Ectodermal cell (in vitro differentiated cells): ENCODE measurements at regions not wholly inside any gene's neighbourhood (a gene's known extent, or its start where the extent isn't known, plus 50 kb on each side); places are given as distances from the start of the nearest gene placed in this dataset.

Experiments used
- H3K27ac ChIP-seq: 2 replicates; pipeline ENCODE4 v1.7.0; 2013; ENCODE audit warnings: mild to moderate bottlenecking, low read depth, low read length; ENCODE audit not compliant: insufficient read depth, poor library complexity, severe bottlenecking
- H3K27me3 ChIP-seq: 2 replicates; pipeline ENCODE4 v1.7.0; 2013; ENCODE audit warnings: mild to moderate bottlenecking, low read length; ENCODE audit not compliant: insufficient read depth, control insufficient read depth, poor library complexity, severe bottlenecking
- H3K36me3 ChIP-seq: one replicate; pipeline ENCODE4 v1.7.0; 2013; ENCODE audit warnings: low read length; ENCODE audit not compliant: control insufficient read depth, insufficient read depth
- H3K4me1 ChIP-seq: one replicate; pipeline ENCODE4 v1.7.0; 2013; ENCODE audit warnings: low read length; ENCODE audit not compliant: control insufficient read depth, insufficient read depth
- H3K4me3 ChIP-seq: 2 replicates; pipeline ENCODE4 v1.7.0; 2013; ENCODE audit warnings: low read depth, low read length, control low read depth; ENCODE audit not compliant: insufficient read depth
- H3K9me3 ChIP-seq: 2 replicates; pipeline ENCODE4 v1.7.0; 2013; ENCODE audit warnings: mild to moderate bottlenecking, low read length, moderate library complexity; ENCODE audit not compliant: control insufficient read depth
- WGBS, 2 experiments: methylation state at CpG; one replicate each; pipeline ENCODE4 v1.1.7; 2013; ENCODE audit warnings: missing lambda C conversion rate in 2 of 2; 5-methylcytosine and 5-hydroxymethylcytosine counted together

DNA sequence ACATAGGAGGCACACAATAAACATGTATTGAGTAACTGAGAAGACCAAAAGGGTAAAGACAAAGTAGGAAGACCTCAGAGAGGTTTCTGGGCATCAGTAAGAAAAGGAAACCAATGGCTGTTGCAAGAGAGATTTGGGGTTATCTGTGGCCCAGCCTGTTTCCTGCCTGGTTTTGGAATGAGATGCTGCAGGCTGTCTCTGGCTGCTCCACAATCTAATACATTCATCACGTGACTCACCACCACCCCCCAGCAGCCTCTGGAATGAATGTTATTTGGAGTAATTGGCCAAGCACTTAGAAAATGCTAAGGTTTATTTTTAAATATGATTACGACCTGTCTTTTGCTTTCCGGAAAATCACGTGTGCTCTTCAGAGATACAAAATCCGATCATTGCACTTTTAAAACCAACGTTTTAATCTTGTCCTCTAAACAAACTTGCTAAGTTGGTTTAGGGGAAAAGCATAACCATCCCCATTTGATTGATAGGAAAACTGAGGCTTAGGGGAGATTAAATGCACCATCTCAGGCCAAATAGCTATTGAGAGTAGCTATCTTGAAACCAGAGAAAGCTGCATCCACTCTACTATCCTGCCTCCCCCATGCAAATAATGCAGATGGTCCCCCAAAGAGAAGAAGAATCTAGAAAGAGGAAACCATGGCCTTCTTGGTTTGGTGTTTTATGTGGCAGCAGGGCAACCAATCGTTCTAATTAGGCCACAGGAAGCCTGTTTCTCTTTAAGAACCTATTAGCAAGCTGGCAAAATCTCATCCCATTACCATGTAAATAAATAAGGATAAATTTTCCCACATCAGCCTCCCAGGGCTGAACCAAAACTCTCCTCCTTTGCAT lies 151.8 kb upstream of the ADRA1B start:
- no peak overlapping the region for H3K27ac ChIP-seq

DNA sequence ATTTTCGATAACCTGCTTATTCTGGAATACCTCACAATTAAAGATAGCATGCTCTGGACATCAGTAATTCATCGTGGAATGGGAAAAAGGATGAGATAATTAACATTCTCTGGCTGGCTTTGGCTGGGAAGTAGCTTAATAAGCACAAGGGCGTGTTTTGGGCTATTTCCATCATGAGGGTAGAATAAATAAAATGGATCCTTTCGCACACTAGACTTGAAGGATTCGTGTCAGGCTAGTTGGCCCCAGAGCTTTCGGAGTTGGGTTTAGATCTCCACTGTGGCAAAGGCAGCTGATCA lies 151.2 kb upstream of the ADRA1B start:
- Histone ChIP-seq H3K27me3 (no peaks in the 10 kb centered on the region), H3K9me3 (no peaks in the 10 kb centered on the region), H3K27ac (no peak overlapping the region), H3K4me3 (no peak overlapping the region), H3K4me1 (peaks cover 8% of the 10 kb centered on the region), H3K36me3 (no peaks in the 10 kb centered on the region)
- 86 to 89% methylated on average over 6 of the region's 6 CpGs for WGBS, 2 experiments

More for the DNA sequence above, 151.8 kb upstream of the ADRA1B start:
- Histone ChIP-seq H3K36me3 (no peaks in the 10 kb centered on the region), H3K4me3 (no peak overlapping the region), H3K9me3 (no peaks in the 10 kb centered on the region), H3K27me3 (no peaks in the 10 kb centered on the region), H3K4me1 (peaks cover 8% of the 10 kb centered on the region)
- 90 to 91% methylated on average over 6 of the region's 7 CpGs for WGBS, 2 experiments

DNA sequence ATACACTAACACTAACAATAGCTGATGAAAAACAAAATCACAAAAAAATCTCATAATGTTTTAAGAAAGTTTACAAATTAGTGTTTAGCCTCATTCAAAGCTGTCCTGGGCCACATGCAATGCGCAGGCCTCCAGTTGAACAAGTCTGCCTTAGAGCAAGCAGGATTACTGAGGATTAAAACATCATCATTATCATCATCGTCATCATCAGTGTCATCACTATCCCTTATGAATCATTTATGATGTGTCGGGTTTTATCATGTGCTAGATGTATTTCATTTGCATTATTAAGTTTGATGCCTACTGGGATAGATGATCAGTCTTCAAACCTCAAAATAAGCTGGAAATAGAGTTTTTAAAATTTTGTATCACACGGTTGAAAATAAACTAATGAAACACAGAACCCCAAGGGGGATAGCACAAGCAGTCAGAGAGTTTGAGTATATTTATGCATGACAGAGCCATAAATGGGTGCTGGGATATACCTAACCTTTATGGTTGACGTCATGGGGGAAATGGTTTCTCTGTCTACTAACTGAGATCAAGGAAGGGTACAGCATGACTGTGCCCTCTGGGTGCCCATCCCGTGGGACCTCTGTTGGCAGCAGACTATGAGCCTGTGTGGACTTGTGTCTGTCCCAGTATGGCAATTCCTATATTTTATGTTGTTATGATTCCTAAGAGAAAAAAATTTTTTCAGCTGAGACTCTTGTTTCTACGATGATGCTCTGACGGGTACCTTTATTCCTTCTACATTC lies 150.3 kb upstream of the ADRA1B start:
- Histone ChIP-seq H3K9me3 (no peaks in the 10 kb centered on the region), H3K4me1 (peaks cover 8% of the 10 kb centered on the region), H3K27ac (no peak overlapping the region), H3K27me3 (no peaks in the 10 kb centered on the region), H3K36me3 (no peaks in the 10 kb centered on the region), H3K4me3 (no peak overlapping the region)
- 83 to 84% methylated on average over 8 of the region's 8 CpGs for WGBS, 2 experiments

DNA sequence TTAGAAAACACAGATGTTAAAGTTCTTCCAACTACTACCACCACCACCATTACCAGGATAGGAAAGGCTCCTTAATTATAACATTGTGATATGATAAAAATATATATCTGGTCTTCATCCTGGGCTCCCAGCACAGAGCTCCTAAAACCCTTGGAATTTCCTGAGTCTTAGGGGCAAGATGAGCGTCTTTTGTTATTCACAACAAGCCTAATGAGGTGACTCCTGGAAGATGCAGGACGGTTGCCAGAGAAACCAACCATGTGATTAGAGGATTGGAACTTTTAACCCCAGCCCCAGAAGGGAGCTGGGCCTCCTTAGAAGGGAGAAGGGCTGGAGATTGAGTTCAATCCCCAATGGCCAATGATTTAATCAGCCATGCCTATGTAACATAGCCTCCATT lies 148.0 kb upstream of the ADRA1B start:
- Histone ChIP-seq H3K27ac (no peak overlapping the region), H3K27me3 (peaks cover 3% of the 10 kb centered on the region), H3K4me3 (no peak overlapping the region), H3K4me1 (peaks cover 8% of the 10 kb centered on the region), H3K9me3 (no peaks in the 10 kb centered on the region), H3K36me3 (no peaks in the 10 kb centered on the region)
- 3% methylated on average over 2 of the region's 2 CpGs for WGBS, 2 experiments

DNA sequence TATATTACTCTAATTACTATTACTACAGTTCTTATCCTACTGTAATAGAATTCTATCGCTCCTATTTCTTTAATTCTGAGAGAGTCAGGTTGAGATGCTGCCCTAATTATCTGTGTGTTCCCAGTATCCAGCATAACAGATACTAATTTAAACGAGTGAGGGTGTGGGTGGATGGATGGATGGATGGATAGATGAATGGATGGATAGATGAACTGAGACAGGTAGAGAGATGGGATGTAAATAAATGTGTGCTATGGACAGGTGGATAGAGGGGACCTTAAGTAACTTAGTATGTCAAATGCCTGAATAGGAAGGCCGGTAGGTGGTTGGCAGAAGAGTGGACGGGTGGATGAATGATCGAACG lies 143.6 kb upstream of the ADRA1B start:
- 72 to 79% methylated on average over 5 to 6 of the region's 6 CpGs for WGBS, 2 experiments
- Histone ChIP-seq H3K4me1 (peaks cover 14% of the 10 kb centered on the region), H3K27ac (no peak overlapping the region), H3K27me3 (peaks cover 23% of the 10 kb centered on the region), H3K4me3 (no peak overlapping the region), H3K9me3 (no peaks in the 10 kb centered on the region), H3K36me3 (no peaks in the 10 kb centered on the region)

DNA sequence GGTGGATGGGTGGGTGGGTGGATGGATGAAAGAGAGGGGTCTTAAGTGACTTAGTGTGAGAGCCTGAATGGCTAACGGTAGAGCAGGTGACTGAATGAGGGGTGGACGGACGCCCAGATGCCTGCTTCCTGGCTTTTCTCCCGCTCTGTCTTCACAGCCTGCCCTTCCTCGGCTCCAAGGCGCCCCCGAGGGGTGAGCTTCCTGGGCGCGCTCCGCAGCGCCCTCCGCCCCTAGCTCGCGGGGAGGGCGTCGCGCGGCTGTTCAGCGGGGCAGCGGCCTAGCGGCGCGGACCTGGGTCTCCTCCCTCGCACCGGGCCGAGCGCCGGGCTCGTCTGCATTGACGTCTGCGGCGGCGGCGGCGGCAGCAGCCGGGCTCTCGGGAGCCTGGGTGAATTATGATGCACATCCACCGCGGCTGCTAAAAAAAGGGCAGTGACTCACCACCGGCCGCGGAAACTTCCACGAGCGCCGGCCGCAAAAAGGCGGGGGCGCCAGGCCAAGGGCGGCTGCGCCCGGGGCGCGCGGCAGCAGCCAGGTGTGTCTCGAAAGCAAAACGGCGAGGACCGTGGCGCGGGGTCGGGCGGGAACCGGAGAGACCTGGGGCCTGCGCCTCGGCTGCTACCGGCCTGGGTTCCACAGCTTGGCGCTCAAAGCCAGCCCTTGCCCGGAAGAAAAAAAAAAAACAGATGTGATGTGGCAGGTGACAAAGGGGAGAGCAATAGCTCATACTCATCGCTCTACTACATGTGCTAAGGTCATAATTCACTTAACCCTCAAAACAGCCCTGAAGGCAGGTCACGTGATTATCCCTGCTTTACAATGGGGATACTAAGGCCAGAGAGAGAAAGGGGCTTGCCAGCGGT lies 143.0 kb upstream of the ADRA1B start:
- WGBS, 2 experiments: 7% methylated on average over 71 of the region's 71 CpGs
- Histone ChIP-seq H3K36me3 (no peaks in the 10 kb centered on the region), H3K4me1 (peaks cover 14% of the 10 kb centered on the region), H3K9me3 (no peaks in the 10 kb centered on the region), H3K4me3 (peak overlapping the region; percentile 47), H3K27me3 (peaks cover 23% of the 10 kb centered on the region), H3K27ac (no peak overlapping the region)

DNA sequence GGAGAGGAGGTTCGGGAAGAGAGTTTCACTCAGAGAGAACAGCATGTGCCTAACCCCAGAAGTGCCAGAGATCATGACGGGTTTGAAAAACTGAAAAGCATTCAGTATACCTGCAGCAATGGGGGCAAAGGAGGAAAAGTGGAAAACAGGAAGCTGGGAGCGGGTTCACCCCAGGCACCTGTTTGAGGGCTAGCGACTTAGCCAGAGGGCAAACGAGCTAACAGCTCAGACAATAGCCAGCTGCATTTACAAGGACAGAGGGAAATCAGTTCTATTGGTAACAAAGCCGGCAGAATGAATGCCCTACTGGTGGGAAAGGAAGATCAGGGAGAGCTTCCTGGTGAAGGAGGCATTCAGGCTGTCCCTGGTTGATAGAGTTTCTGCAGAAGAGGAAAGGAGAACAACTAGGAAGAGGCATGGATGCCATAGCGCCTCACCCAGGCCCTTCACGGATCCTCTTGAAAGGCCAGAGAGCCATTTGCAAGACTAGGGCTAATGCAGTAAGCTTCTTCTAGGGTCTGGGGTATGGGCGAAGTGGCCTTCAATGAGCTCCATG lies 141.7 kb upstream of the ADRA1B start:
- no peak overlapping the region for H3K4me3 ChIP-seq
- H3K27ac ChIP-seq: no peak overlapping the region
- peaks cover 23% of the 10 kb centered on the region for H3K27me3 ChIP-seq
- no peaks in the 10 kb centered on the region for H3K36me3 ChIP-seq
- peaks cover 6% of the 10 kb centered on the region for H3K4me1 ChIP-seq
- WGBS, 2 experiments: 42% methylated on average over 9 of the region's 9 CpGs
- H3K9me3 ChIP-seq: no peaks in the 10 kb centered on the region

DNA sequence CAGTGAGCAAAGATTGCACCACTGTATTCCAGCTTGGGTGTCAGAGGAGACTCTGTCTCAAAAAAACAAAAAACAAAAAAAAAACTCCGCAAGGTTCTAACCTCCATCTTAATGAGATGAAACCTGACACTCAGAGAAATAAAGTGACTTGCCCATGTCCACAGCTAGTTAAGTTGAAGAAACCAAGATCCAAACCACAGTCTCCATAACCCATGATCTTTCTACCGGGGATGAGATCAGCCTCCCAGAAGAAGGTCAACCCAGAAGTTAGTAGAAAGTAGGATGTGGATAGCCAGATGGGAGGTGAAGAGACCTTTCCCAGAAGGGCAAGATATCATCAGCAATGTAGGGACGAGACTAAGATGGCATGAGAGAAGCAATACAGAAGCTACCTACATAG lies 140.4 kb upstream of the ADRA1B start:
- no peaks in the 10 kb centered on the region for H3K9me3 ChIP-seq
- WGBS, 2 experiments: 95 to 100% methylated on average over 2 to 3 of the region's 3 CpGs
- no peak overlapping the region for H3K27ac ChIP-seq
- H3K4me1 ChIP-seq: peaks cover 6% of the 10 kb centered on the region
- peaks cover 23% of the 10 kb centered on the region for H3K27me3 ChIP-seq
- no peak overlapping the region for H3K4me3 ChIP-seq
- no peaks in the 10 kb centered on the region for H3K36me3 ChIP-seq

DNA sequence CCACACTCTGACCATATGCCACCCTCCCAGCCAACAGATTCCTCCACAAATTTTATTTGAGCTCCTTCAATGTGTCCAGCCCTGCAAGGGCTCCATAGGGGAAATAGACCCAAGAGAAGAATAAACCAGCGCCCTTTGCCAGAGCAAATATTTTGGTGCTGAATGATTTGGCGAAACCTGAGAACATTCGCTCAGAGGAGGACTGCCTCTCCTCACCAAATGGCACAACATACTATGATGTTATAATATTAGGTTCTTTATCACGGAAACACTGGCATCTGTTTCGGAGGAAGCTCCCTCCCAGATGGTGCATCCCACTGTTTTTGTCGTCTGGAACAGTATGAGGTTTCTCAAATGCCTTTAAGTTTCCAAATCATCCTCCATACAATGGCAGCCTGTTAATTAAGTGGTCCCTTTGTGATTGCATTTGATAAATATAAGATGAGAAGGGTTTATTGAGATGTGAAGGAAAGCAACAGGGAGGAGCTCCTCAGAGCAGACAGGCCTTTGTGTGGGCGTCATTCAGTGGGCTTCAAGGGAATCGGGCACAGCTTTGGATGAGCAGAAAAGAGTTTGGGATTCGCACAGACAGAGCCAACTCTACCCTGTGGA lies 139.1 kb upstream of the ADRA1B start:
- Histone ChIP-seq H3K9me3 (no peaks in the 10 kb centered on the region), H3K27ac (no peak overlapping the region), H3K36me3 (no peaks in the 10 kb centered on the region), H3K27me3 (peaks cover 23% of the 10 kb centered on the region), H3K4me3 (no peak overlapping the region), H3K4me1 (peaks cover 6% of the 10 kb centered on the region)
- WGBS, 2 experiments: 90 to 95% methylated on average over 9 of the region's 9 CpGs
